LoVo (cell line): ENCODE measurements at regions not wholly inside any gene's neighbourhood (a gene's known extent, or its start where the extent isn't known, plus 50 kb on each side); places are given as distances from the start of the nearest gene placed in this dataset.
"Not testable (repeated sequence)": the region's sequence is repeated elsewhere in the genome, so short reads cannot be mapped to it uniquely, and the experiment has no call there.

ENCODE experiments used
- DNase-seq: peaks from one replicate; pipeline ENCODE4 v3.0.0-alpha.2; 2016; ENCODE audit warnings: low spot score

DNA sequence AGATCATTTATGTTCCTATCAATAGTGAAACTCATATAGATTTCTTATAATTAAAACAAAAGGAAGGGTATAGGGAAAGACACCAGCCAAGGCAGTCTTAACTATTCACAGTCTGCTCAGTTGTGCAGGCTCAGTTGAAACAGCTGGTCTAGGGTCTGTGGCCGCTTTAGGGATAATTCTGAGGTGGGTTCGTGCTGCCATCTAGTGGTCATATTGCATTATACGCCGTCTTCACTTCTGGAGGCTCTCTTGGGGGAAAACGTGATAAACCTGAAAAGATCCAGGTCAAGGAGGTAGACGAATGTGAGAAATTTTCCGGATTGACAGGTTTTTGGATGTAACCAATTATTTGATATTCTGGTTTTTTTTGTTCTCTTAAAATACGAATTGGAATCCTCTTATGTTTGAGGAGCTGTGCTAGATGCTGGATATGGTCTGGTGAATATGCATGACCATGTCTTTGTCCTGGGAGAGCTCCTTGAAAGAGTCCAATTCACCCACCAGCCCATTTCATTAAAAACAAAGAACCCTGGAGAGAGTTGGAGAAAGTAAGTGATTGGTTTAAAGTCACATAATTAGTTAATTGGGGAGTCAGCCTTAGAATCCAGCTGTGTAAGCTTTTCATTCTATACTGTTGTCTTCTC, 492.4 kb downstream of the PLCL1 start:
- DNase-seq = peak; percentile 30

DNA sequence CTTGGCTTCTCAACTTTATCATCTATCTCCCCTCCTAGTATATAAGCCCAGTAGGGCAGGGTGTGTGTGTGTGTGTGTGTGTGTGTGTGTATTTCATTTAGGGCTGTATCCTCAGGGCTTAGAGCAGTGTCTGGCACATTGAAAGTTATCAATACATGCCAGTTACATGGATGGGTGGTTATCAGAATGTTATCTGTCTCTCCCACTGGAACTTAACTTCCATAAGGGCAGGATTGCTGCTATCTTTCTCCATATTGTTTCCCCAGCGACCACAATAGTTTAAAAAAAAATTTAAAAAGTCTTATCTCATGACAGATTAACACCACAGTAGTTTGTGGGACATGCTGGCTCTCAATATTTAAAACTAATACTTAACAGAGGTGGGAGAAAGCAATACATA, 488.9 kb downstream of the PLCL1 start:
- DNase-seq = no peak

DNA sequence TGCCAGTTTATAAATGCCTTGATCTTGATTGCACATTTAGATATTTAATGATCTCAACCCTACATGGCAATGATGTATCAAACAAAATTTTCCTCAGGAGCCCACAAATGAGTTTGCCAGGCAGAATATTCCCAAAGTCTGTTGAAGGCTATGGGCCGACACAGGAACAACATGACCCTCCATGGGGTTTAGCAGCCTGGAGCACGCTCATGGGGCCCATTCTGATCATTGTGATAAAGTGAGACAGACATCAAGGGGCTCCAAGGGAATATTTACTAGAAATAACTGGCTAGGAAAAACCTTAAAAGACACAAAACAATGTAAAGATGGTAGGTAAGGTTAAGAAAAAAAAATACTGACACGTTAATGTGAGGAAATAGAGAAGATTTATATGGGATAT, 485.4 kb downstream of the PLCL1 start:
- DNase-seq = no peak

DNA sequence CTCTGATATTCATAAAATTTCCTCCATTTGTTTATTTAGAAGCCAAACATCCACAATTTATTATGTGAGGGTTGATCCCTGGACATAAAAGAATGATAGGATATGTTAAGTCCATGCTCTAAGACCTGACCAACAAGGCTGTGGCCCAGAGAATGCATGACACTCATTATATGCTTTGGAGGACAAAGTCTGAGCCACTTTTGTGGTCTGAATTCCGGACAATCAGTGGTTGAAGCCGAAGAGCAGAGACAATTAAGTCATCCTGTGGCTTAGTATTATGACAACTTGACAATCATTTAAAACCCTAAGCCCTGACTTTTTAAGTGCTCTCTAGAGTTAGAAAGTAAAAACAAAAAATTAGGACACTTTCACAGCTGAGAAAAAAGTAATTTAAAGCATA, 483.3 kb downstream of the PLCL1 start:
- no peak for DNase-seq

DNA sequence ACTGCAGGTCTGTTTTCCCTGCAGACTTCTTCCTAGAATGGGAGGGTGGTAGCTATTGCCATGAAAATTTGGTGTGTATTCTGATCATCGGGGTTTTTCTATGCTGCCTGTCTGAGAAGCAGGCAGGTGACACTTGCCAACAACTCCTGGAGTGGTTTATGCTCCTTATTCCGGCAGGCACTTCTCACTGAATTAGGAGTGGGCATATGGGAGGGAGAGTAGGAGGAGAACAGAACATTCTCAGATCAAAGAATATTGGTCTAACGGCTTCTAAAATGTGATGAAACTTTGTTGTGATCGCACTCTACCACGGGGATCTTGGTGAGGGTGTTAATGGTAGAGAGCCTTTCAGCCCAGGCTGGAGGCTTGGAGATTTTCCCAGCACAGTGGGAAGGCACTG, 480.8 kb downstream of the PLCL1 start:
- no peak for DNase-seq

DNA sequence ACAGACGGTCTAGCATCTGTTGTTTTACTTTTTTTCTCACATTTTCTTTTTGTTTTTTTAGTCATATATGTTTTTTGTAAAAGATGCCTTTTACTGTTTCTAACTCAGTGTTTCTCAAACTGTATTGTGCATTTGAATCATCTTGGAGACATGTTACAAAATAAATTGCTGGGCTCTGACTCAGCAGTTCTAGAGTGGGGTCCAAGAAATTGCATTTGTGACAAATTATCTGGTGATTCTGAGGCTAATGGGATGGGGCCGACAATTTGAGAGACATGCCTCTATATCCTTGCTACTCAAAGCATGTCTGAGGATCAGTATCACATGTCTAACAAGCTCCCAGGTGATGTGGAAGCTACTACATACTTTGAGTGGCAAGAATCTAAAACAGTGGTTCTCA, 478.8 kb downstream of the PLCL1 start:
- no peak for DNase-seq

DNA sequence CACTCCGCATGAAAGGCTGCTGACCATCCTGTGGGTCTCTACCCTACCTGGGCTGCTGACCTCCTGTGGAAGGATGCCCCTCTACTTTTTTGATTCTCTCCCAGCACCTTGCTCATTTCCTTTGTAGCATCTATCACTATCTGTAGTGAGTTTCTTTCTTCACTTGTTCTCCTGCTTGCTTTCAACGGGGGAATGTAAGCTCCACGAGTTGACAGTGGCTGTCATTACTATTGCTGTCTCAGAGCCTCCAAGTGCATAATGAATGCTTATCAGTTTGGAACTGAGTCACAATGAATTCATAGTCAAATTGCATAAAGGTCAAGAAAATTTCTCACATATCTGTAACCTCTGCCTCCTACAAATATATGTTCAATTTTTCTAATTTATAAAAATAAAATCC, 477.7 kb downstream of the PLCL1 start:
- DNase-seq = no peak

DNA sequence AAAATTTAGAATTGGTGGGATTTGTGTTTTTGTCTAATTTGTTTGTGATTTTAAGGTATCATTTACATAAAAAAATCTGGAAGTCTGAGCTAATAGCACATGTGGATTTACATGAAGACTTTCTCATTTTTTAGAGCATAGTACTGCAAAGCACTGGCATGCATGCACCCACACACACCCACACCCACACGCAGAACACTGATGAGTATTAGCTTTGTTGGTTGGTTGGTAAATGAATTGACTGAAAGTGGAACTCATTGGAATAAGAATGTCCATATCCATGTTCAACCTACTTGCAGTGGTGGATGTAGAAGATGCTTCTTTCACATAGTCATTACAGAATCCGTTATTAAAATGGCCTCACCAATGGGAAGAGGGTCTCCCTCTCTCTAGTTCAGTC, 475.8 kb downstream of the PLCL1 start:
- no peak for DNase-seq

DNA sequence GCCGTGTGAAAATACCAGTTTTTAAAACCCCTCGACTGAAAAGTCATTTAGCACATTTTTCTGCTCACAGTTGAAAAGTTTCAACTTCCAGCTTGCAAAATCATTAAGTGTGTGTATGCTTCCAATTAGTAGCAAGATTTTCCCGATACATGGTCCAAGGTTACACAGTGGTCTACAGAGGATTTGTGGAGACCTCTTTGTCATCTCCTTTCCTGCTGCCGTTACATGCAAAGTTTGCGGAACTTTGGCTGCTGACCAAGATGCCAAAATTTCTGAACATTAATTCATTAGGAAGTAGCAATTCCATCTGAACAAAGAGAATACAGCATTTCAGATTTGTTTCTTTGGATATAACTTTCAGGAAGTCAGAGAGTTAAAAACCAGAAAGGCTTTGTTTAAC, 474.6 kb downstream of the PLCL1 start:
- no peak for DNase-seq

DNA sequence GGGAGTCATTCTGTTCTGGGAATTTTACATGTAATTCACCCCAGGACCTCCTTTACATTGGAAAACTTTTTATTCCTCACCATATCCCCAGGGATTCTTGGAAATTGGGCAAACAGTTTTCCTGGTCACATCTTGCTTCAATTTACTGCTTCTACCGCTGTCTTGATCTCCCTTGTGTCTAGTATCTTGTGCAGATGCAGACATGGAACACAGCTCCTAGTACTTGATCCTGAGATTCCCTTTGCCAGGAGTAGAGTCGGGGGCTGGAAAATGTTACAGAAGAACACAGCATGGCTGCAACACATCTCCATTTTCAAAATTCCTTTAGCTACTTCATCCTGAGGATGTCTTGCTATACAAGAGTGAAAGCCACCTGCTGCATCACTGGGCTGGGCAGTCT, 472.8 kb downstream of the PLCL1 start:
- no peak for DNase-seq

DNA sequence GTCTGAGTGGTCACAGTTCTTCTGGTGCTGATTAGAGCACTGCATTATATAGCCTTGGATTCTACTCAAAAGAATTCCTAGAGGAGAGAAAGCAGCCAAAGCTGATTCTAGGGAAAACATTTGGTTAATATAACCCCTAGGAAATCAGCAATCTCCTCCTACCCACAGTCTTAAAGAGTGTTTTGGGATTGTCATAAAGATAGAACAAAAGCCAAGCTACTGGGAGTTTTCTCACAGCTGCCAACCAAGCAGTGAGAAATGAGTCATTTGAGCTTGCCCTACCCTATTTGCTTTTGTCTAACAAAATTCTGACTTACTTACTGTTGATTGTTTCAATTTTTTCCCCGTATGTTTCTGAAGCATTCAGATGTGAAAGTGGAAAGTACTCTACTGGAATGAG, 469.3 kb downstream of the PLCL1 start:
- DNase-seq = no peak

DNA sequence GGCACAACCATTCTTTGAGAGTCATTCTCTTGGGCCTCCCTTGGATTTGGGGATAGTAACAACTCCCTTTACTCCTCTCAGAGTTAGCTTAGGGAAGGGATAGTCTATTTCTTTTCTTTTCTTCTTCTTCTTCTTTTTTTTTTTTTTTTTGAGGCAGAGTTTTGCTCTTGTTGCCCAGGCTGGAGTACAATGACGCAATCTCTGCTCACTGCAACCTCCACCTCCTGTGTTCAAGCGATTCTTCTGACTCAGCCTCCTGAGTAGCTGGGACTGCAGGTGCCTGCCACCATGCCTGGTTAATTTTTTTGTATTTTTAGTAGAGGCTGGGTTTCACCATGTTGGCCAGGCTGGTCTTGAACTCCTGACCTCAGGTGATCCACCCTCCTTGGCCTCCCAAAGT, 465.8 kb downstream of the PLCL1 start:
- not testable (repeated sequence) for DNase-seq

DNA sequence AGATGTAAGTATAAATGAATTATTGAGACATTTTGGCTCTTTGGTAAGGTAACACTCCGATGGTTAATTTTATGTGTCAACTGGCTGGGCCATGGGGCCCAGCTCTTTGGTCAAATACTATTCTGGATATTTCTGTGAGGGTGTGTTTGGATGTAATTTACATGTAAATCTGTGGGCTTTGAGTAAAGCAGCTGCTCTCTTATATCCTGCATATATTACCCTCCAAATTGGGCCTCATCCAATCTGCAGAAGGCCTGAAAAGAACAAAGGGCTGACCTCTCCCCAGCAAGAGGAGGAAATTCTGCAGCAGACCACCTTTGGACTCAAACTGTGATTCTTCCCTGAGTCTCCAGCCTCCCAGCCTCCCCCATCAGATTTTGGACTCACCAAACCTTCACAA, 464.1 kb downstream of the PLCL1 start:
- DNase-seq = no peak

DNA sequence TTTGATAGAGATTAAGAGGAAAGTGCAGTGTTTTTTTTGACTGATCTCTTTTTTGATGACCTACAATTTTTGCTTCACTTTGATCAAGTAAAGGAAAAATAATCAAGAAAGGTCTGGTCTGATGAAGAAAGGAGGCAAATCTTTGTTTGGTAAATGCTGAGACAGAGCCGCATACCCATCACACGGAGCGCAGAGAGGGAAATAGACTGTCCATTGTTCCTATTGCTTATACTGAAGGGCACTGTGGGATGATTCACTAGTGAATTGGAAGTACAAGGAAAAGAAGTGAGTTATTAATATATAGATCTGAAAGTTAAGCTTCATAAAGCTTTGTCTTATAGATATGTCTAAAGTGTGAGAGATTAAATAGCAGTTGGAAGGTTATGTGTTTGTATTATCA, 455.1 kb downstream of the PLCL1 start:
- DNase-seq = no peak

DNA sequence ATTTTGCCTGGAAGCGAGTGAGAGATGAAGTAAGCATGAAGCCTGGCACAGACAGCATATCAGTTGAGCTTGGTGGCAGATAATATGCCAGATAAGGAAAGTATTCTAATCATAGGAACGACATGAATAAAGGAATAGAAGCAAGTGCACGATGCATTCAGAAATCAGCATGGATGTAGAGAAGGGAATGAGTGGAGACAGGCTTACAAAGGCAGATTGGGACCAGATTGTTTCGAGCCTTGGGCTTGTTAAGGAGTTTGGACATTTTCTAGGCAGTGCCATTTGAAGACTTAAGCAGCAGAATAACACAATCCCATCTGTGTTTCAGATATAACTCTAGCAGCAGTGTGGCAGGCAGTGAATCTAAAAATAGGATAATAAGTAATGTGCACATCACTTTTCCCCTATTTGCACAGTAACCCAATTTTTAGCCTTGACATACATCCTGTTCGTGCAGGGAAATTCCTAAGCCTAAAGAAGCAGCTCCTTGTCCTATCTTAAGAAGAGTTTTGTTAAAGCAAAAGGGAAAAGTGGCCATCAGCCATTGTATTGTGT, 450.2 kb downstream of the PLCL1 start:
- no peak for DNase-seq

DNA sequence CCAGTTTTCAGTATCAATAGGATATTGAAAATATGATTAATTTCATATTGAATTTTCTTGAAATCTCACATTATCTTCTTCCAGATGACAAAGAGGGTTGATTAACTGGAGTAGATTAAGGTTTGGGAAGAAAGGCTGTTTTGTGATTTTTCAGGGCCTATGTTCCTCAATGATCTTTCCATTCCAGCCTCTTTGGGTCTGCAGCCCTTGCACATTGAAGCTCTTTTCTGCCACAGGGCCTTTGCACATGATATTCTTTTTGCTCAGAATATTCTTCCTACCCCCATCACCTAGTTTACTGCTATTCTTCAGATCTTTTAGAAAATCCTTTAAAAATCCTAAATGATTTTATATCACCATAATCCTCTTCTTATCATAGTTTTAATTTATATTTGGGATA, 449.6 kb downstream of the PLCL1 start:
- DNase-seq = no peak

DNA sequence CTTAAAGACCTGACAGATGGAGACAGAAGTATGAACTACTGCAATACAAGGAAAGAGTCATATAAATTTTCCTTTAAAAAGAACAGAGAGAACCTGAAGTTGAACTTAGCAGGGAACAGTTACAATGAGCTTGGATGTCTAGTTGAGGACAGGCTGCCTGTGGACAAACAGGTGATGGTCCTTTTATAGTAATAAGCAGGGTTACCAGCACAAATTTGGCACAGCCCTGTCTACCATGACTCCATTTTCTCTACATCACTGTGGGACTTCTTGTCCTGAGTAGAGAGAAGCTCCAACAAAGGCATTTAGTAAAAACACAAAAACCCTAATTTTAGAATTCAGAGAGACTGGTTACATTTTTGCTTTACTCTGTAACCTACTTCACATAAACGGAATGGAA, 448.1 kb downstream of the PLCL1 start:
- DNase-seq = no peak

DNA sequence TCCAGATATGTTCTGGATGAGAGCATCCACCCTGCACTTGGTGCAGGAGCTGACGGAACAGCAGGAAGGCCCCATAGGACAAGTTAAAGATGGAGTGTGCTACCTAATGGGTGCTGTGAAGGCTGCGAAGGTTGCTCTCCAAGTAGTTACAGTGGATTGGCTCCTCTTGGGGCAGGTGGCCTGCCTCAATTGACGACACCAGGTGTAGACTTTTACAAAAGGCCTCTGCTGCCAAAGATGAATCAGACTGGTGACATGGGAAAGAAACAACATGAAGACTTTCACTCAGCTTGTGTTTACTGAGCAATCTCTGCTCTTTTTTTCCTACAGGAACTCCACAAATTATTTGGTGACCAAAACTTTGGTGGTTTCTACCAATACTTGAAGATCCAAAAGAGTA, 437.7 kb downstream of the PLCL1 start:
- no peak for DNase-seq

DNA sequence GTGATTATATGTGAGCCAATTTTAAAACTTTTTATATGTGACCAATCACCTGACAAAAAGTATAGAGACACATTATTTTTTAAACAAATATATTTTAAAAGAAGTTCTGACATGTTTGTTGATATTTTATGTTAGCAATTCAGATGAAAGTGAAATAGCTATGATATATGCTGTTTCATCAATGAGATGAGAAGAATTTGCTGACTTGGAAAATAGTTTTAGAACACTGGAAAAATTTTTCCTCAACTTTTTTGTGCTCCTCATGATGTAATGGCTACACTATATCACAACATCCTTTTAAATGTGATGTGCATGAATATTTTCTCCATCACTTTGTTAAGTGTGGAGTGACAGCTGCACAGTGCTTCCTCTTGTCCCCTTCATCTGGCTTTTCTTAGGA, 434.0 kb downstream of the PLCL1 start:
- no peak for DNase-seq

DNA sequence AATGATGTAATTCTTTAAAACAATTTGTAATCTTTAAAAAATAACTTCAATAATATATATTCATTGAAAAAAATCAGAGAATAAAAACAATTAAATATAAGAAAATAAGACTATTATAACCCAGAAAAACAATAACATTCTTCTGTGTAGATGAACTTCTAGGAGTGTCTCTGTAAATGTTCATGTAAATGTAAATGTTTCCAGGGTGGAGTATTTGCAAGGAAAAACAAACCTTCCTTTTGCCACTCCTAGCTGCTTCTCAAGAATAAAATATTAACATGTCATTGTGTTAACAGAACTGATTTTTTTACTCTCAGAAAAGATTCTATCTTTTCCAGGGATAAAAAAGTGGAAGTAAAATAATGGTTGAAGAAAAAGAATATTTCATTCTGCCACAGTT, 431.9 kb downstream of the PLCL1 start:
- DNase-seq = no peak

DNA sequence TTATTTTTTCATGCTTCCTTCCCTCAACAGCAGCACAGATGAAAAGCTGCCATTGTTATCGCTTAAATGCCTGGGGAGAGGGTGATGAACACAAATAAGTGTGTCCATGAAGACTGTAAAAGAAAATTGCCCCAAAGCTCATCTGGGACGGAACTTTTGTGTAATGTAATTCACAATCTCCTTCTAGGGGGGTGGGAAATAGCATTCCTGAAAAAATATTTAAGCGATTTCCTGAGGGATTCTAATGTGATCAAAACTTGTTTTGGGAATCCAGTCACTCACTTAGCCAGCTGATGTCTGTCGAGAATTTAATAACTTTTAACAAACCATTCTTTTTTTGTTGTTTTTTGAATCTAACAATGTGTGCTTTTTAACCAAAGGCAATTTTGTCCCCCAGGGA, 427.9 kb downstream of the PLCL1 start:
- no peak for DNase-seq

DNA sequence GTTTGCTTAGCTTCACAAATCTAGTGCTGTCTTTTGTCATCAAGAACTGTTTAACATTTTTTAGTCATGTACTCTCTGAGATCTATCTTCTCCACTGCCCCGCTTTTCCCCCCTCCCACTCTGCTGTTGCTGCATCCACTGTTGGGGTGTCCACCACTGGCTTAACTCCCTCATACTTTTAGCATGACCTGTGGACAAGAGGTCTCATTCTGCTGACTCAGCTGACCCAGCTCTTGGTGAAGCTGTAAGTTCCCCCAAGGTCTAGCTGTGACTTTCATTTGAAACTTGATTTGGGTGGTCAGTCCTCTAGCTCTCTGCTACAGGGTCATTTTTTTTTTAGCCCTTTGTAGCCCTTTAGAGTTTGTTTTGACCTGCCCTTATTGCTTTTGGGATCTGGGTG, 427.2 kb downstream of the PLCL1 start:
- DNase-seq = no peak

DNA sequence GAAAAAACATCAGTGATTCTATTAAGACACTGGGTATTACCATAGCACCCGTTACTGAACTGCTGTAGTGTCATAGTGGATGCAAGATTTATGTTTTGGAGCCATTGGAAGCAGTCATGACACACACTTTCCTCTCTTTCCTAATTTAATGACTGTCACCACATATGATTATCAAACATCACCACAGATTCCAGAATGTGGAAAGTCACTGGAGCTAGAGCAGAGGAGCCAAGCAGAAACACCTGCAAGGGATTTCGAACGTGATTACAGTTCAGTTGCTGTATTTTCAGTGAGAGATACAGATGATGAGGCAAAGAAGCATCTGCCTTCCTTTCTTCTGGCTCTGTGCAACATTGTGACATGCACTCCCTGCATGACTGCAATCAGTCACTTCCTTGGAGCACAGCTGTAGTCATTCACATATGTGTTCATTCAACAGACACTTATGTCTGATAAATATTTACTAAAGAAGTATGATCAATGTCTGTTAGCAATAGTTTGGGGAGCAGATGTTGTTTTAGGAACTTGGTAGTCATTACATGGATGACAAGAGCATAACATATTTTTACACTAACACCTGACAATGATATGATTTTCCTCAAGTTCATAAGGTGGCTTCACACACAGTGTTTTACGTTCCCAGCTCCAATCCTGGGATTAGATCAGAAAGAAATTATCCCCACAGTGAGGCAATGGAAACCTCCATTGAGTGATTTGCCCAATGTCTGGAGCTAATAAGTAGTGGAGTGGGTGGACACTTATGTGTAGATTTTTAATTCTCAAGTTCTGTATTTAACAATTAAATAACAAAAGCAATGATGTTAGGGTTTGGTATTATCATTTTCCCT, 416.6 kb downstream of the PLCL1 start:
- DNase-seq = no peak

DNA sequence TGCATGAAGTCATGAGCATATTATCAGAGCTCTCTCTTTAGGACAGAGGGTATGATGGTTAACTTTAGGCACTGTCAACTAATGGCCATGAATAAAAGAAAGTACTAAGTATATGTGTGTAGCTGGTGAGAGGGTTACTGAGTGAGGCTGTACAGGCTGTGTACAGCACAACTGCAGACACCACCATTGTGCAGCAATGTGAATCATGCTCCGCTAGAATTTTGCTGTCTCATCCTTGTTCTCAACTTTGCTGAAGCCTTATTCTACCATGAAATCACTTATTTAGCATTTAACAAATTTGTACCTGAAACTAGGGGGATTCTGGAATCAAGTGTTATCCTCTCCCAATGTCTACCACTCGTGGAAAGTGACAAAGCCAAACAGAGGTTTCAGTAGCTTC, 414.9 kb downstream of the PLCL1 start:
- no peak for DNase-seq
